NCI-H1694 (cell line): ENCODE measurements at regions not wholly inside any gene's neighbourhood (a gene's known extent, or its start where the extent isn't known, plus 50 kb on each side); places are given as distances from the start of the nearest gene placed in this dataset.

Source experiments
- DNase-seq: peaks from one replicate; lab custom pipeline; 2025; lab: John Stamatoyannopoulos, UW

DNA sequence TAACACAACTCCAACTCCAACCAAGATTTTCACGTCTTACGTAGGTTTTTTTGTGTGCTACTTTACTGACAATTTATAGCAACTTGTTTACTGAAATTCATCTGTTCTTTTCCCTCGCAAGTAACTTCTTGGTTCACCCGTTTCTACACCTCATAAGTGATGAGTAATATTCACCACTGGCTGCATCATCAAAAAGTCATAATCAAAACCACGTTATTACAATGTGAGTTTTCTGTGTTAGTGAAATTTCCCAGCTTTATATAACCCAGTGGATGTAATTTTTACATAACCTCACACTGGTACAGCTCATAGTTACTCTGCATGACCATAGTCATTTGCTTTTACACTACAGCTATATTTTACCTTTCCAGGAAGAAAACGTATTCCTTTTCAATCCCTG, 401.1 kb upstream of the LYPLAL1 start:
- DNase-seq, result no peak

DNA sequence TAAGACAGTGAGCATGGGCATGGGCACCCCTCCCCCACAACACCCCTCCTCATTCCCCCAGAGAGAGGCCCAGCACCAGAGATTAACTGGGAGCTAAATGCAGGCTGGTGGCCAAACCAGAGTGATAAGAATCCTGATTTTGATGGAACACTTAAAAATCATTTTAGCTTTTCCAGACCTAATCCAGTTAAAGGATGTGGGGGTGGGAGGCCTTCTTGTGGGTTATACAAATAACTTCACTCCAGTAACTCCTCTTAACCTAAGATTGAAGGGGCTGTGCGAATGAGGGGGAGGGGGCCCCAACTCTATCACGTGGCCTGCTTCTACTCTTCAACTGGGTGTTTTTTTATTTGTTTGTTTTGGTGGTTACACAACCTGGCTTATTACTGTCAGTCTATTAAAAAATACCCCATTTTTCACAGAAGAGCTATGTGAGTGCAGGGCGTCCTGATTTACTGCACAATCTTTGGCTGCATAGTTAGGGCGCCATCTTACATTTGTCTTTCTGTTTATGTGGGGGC, 398.1 kb upstream of the LYPLAL1 start:
- DNase-seq, result no peak

DNA sequence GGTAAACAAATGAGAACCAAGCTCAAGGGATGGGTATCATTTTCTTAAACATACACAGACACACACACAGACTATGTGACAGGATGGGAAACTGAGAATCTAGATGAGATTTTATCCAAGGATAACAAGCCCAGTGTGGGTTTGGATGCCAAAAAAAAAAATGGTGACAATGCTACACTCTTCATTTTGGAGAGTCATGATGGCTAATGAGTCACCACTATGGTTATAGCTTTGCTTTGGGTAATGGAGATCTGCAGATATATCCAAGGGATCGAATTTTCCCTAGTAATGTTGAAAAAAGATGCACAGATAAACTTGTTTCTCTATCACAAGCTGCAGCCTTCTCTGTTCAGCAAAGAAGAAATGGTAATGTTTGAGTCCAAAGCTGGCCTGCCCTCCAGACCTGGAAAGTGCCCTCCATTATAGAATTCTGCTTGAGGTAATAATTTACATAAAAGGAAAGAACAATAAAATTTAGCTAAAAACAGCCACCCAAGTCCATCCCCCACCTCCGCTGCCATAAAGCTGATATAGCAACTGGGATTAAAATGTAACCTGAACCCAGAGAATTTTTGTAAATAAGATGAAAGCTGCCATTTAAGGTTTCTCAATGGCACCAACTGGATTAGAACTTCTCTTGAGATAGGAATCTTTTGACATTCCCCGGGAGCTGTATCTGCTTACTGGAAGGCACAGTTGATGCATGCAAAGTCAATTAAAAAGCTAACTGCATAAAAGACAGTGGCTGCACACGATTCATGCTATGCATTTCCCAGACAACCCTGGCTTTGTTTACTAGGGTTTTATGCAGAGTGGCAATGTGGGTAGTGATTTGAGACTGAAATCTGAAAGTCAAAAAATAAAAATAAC, 395.2 kb upstream of the LYPLAL1 start:
- DNase-seq, result no peak

DNA sequence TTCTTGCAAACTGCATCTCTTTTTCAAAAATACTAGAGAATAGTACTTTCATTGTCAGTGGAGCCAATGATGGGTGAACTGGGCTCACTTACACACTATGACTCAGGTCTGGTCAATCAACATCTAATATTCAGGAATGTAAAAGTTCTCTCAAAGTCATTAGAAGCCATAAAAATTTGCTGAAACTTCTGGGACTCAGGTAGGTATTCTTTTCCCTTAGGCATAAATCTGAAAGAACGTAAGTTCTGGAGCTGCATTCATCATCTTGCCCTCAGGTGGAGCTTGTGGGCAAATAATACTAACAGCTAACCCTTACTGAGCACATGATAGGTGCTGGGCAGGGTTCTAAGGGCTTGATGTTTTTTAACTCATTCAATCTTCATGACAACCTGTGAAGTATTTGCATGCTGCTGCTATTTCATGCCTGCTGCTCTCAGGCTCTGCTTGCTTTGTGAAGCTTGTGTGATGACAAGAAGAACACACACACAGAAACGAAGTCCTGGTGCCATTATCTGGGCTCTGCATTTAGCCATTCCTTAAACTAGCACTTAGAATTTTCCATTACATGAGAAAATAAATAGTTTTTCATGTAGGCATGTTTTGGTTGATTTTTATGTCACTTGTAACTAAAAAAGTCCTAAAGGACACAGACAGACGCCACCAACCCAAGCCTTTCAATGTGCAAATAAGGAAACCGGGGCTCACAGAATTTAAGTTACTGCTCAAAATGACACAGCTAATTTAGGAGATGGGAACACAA, 394.2 kb upstream of the LYPLAL1 start:
- DNase-seq, result no peak

DNA sequence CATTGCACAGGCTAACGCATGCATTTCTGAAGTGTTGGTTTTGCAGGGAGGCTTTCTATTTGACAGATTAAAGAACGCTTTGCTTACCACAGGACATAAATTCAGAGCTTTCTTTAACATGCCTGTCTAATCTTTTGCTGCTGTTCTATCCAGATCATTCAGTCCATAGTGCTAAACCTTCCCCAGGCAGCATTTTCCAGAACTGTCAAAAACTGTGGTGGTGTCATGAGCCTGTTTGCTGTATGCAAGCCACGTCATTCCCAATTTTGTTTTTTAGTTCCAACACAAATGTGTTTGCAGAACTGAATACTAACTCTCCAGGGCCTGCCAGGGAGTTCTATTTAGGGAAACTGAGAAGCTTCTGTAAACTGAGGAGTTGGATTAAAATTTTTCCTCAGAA, 390.5 kb upstream of the LYPLAL1 start:
- no peak for DNase-seq

DNA sequence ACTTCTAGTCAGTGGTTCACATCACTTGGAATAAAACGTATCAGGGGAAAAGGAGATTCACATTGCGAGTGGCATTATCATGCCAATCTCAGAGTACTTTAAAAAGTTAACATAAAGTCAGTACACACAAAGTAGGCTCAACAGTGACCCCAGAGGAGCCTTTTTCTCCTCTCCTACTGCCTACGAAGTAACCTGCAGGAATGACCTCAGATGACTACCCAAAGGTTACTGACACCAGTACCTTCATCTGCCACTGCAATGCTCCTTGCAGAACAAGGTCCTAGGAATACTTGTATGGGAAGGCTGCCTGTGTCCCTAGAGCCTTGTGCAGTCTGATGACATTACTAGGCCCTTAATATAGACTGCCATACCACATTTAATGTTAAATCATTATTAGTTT, 389.8 kb upstream of the LYPLAL1 start:
- no peak for DNase-seq

DNA sequence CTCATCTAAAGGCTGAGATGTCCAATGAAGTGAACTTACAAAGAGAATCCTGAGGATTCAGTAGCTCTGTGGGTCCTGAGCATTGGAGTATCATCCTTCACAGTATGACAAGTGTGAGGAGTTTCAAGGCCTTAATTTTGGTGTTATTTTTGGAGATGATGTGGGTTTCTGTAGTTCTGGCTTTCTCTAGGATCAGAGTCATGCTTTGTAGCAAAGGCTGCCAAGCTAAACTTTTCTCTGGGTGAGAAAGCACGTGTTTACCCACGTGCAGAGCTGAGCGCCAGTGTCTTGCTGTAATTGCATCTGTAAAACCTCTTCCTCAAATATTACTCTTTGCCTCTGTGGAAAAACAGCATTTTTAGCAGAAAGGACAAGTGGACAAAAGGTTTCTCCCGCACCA, 387.8 kb upstream of the LYPLAL1 start:
- DNase-seq, result no peak

DNA sequence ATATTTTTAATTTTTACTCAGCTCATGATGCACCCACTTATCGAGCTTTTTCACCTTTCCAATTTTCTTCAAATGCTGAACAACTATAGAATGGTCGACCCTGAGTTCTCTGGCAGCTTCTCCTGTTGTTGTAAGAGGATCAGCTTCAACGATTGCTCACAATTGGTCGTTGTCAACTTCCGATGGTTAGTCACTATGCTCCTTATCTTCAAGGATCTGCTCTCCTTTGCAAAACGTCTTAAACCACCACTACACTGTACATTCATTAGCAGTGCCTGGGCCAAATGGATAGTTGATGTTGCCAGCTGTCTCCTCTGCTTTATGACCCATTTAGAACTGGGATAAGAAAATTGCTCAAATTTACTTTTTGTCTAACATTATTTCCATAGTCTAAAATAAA, 385.9 kb upstream of the LYPLAL1 start:
- DNase-seq, result no peak

DNA sequence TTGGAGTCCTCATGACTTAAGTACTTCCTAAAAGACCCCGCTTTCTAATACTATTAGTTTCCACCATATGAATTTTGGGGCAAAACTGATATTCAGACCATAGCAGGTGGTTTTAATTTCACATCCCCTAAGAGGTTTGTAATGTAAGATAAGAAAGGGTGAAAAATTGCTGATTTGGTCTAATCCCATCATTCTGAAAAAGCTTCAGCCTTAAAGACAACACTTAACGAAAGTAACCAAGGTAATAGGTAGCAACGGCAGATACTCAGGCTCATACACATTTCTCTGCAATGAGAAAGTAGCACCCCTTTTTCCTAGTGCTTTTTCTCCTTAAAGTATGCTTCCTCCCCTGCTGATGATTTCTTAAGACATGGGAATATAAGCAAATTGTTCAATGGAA, 376.9 kb upstream of the LYPLAL1 start:
- no peak for DNase-seq

DNA sequence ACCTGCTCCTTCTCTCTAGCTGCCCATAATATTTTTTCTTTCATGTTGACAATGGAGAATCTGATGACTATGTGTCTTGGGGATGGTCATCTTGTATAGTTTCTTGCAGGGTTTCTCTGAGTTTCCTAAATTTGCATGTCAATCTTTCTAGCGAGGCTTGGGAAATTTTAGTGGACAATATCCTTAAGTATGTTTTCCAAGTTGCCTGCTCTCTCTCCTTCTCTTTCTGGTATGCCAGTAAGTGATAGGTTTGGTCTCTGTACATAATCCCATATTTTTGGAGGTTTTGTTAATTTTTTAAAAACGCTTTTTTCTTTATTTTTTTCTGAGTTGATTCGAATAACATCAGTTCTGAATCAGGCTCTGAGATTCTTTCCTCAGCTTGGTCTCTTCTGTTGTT, 370.9 kb upstream of the LYPLAL1 start:
- DNase-seq, result no peak

DNA sequence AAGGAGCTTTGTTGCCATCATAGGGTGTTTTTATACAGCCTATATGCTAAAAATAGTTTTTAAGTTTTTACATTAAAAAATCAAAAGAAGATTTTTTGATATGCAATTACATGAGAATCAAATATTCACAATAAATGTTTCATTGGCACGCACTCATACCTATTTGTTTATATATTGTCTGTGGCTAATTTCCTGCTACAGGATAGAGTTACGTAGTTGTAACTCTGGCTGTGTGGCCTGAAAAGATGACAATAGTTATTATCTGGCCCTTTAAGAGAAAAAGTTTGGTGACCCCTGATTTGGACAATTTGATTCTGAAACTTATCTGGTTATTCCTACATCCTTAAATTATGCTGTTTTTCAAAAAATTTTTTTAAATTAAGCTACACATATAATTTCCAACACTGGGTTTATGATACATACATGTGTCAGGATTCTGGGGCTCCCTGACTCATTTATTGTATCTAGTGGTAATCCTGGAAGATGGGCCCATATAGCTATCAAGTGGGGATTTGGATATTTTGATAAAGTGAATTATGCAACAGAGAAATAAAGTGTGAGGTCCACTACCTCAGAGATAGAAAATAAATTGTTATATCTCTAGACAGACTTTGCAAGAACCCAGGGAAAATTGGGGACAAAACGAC, 370.2 kb upstream of the LYPLAL1 start:
- no peak for DNase-seq

DNA sequence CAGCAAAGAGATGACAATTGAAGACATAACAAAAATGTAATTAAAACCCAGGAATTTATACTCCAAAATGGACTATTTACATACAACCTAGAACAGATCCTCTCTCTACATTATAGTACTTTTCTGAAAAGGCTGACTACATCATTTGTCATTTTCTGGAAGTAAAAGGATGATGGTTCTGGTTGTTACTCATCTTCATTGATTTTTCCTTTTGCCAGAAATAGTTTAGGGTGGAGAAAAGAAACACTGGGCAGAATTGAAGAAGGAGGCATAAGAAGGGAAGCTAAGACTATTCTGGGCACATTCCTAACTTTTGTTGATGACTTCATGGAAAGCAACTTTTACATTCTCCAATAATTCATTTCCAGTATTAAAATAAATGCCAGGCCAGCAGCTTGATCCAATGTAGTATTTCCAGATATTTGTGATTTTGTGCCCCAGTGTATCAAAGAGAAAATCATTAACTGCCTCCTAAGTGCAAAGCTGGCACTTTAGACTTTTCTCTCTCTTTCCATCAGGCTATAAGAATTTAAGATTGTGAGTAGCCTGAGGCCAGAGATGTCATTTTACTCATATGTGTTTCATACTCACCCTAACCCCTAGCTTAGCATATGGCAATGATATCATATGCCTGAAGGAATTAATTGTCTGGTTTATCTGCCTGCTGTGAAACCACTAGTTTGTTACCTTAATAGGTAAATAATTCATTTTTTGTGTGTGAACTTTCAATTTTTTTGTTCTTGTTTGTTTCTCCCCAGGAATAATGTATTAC, 369.5 kb upstream of the LYPLAL1 start:
- DNase-seq, result no peak

DNA sequence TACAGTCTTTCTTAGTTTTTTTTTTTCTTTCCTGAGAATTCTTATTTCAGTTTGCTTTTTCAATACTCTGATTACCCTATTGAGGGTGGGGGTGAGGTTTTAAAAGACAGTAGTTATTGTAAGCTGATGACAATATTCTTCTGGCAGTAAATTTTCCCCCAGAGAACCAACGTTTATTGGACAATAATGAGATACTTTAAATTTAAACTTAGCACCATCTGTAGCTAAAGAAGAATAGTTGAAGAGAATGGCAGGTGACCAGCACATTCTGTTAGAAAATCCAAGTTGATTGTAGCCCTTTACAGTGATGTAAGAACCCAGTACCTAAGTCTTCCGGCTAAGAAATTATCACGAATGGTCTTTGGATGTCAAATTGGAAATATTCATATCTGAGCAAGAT, 364.6 kb upstream of the LYPLAL1 start:
- no peak for DNase-seq

DNA sequence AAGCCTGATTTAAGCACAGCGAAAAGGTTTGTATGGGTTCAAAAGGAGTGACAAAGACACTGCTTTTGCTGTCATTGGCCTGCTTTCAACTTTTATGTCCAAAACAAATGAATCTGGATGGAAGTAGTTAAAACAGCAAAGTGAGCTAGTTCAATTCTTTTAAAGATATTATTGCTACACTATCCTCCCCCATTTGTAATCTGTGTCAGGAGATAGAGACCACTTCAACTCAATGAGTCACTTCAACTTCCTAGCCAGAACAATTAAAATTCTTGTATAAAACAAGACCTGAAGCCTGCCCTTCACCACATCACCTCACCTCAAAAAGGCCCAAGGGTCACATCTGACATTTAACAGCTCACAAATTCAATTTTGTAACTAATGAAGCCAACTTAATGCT, 364.1 kb upstream of the LYPLAL1 start:
- no peak for DNase-seq

DNA sequence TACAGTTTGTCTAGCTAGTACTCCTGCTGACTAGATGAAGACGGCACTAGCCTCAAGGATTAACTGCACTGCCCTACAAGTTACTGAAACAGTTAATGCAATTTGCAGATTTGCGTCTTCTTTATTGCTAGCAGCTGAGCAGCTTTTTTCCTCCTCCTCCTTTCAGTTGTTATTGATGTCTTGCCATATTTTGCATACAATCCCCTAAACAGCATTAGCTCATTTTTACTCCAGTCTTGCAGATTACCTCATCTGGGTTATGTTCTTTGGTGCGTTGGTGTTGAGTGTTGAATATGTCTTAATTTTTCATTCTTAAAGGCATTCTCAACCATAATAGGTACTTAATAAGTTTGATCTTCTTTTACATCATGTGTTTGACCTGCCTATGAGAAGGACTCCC, 363.4 kb upstream of the LYPLAL1 start:
- DNase-seq, result no peak

DNA sequence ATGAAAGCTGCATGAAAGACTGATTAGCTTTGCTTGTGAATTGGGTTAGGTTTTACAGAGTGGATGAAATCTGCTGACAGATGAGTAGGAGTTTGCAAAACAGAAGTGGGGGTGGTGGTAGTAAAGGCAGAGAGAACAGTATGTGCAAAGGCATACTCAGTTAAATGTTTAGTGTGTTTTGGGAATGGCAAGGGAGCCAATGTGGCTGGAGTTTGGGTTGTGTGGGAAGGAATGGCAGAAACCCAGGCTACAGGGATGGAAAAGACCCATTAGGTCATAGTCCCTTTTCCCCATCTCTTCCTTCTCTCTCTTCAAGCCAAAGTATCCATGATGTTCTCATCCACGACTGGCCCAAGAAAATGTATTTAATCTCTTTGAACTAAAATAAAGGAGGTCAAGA, 362.2 kb upstream of the LYPLAL1 start:
- DNase-seq, result no peak

DNA sequence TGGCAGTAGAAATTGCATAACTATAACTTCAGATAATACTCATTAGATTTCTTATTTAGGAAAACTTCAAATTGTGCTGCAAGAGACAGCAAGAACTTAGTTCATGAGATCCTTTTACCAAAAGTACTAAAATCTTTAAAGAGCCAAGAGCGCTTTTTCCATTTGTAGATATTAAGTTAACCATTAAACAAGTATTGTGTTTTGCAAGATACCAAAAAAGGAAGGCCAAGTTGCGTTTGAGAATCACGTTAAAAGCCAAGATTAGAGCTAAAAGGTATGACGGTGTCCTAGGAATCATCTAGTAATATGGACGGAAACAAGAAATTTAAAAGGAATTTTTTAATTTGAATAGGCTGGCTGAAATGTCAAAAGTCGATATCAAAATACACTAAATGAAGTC, 361.3 kb upstream of the LYPLAL1 start:
- DNase-seq, result no peak

DNA sequence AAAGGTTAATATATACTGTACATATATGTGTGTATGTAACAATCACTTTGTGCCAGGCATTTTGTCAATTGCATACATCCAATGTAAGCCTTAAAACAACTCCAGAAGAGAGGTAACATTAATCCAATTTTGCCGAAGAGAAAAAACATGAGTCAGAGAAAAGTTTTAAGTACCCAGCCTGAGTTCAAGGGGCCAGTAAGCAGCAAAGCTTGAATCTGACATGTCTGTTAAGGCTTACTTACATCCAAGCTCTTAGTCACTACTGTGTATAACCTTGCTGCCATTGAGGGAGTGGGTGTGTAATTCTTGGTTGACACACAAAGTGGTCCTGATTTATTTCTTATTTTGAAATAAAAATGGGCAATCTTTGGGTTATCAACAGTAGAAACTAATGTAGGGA, 360.4 kb upstream of the LYPLAL1 start:
- DNase-seq, result no peak

DNA sequence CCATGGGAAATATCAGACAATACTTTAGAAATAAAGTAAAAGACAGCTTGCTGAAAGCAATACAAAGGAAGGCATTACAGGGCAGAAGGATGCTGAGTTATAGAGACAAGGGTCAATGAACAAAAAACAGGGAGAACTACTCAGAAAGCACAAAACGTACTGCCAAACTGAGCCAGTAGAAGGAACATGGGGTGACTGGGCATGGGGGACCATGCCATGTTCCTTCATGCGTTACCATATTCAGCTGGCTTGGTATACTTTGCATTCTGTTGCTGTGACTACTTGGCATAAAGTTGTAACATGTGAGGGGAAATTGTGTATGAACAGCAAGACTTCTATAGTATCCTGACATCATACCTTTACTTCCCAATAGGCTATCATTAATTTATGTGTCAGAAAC, 358.6 kb upstream of the LYPLAL1 start:
- no peak for DNase-seq

DNA sequence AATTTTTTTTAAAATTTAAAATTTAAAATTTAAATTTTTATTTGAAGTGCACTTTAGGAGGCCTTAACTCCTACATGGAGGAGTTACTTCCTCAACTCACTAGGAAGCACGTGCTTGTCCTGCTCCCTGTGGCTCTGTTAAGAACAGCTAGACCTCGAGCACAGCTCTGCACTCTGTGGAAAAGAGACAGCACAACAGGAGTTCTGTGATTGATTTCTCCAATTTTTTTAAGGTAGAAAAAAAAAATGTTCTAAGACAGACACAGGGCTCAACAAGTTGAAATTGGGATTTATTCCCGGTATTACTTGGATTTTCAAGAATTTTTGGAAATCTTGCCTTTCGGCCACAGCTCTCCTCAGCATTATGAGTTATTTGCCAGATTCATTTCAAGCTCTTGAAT, 356.6 kb upstream of the LYPLAL1 start:
- no peak for DNase-seq

DNA sequence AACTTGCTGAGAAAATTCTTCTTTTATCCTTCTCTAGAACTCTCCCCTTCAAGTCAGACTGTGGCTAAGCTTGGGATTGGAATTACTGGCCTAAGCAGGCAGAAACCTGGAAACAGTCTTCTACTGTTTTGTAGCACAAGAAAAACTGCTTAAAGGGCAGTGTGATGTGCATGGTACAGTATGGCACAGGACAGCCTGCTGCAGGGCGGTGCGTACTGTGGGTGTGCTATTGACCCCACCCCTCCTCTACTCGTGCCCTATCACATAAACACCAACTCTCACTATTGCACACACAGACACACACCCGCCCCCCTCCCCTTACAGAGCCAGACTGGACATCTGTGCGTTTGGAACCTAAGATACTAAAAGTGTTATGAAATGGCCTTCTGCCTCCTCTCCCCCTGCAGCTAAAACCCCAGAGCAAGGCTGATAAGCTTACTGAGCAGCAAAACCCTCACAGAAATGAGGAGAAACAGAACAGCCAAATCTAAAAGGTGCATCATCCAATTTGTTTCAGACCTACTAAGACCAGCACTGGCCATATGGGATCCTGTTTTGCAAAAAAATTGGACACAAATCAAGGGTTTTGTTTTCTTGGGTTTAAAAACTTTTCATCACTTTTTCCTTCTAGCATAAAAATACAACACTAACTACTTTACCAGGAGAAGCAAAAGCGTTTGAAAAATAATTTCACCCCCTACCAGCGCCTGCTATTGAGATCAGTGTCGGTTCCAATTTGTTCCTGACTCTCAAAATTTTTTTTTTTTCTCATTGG, 355.8 kb upstream of the LYPLAL1 start:
- no peak for DNase-seq
